Mammary epithelial cell (primary cell): ENCODE measurements at regions not wholly inside any gene's neighbourhood (a gene's known extent, or its start where the extent isn't known, plus 50 kb on each side); places are given as distances from the start of the nearest gene placed in this dataset.

Experiments used
- EZH2 ChIP-seq: IDR thresholded peaks from 2 replicates; pipeline ENCODE4 v1.6.1; 2012; ENCODE audit warnings: low read length, inconsistent platforms, borderline replicate concordance
- TF ChIP-seq, protein P1 (sequence below), 2 donors: IDR thresholded peaks in 1 of 2; conservative IDR thresholded peaks in 1 of 2; 2 replicates each; pipeline ENCODE4 v1.5.1; 2011 to 2012; ENCODE audit warnings: inconsistent platforms in 2 of 2, low read length in 2 of 2, mild to moderate bottlenecking in 2 of 2, control low read depth in 1 of 2, low read depth in 1 of 2; ENCODE audit not compliant: insufficient read depth in 1 of 2; ENCODE audit errors: extremely low read depth in 1 of 2

DNA sequence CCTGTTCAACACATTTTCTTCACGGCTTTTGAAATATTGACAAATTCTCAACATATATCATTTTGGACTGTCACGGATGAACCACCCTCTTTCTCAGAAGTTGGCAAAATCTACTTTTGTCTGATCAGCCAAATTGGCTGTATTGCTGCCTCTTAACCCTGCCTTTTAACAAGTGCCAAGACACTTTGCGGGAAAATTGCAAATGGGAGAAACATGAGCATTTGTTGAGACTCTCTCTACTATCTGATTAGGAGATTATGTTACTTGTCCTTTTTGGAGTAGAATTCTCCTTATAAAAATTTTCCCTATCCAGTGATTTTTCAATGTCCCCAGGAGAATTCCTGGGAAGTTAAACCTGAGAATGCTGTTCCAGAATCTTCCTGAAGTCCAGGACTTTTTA, 256.2 kb upstream of the ZSWIM2 start:
- TF ChIP-seq, protein P1, sequence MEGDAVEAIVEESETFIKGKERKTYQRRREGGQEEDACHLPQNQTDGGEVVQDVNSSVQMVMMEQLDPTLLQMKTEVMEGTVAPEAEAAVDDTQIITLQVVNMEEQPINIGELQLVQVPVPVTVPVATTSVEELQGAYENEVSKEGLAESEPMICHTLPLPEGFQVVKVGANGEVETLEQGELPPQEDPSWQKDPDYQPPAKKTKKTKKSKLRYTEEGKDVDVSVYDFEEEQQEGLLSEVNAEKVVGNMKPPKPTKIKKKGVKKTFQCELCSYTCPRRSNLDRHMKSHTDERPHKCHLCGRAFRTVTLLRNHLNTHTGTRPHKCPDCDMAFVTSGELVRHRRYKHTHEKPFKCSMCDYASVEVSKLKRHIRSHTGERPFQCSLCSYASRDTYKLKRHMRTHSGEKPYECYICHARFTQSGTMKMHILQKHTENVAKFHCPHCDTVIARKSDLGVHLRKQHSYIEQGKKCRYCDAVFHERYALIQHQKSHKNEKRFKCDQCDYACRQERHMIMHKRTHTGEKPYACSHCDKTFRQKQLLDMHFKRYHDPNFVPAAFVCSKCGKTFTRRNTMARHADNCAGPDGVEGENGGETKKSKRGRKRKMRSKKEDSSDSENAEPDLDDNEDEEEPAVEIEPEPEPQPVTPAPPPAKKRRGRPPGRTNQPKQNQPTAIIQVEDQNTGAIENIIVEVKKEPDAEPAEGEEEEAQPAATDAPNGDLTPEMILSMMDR (conservative IDR thresholded peaks at IDR 0.05 in 1 of 2, IDR thresholded peaks at IDR 0.05 in 1 of 2; ENCODE audit: extremely low read depth in 1 of 2, insufficient read depth in 1 of 2, low read depth in 1 of 2, low read length in 2 of 2) = no peak
- TF ChIP-seq EZH2 = no peak
